ENCODE measurements at regions not wholly inside any gene's neighbourhood (a gene's known extent, or its start where the extent isn't known, plus 50 kb on each side); places are given as distances from the start of the nearest gene placed in this dataset.

DNA sequence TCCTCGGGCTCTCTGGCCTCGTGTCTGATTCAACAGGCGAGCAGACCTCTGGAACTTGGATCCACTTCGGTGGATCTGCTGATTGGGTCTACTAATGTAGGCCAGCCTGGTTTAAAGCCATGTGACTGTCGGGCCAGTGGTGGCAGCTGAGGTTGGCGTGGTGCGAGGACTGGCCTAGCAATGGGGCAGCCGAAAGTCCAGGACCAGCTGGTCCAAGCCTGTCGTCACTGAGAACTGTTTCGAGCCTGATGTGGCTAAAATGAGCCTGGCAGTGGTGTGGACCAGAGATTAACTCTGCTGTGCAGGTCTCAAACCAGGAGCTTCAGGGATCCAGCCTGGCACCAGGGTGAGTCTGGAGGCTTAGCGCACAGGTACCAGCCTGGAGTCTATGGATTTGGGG is 56.4 kb upstream of the ROBO1 start:
- Histone ChIP-seq H3K27me3 (ENCODE audit: control insufficient read depth in 2 of 2, insufficient read depth in 2 of 2, low read length in 2 of 2) (no peaks in the 10 kb centered on the region), H3K27ac (ENCODE audit: low read depth in 2 of 2, low read length in 2 of 2) (no peak overlapping the region), H3K36me3 (ENCODE audit: control insufficient read depth in 2 of 2, insufficient read depth in 2 of 2, low read length in 2 of 2) (no peaks in the 10 kb centered on the region), H3K4me3 (ENCODE audit: low read length in 2 of 2) (no peak overlapping the region), H3K9ac (ENCODE audit: low read depth in 1 of 2, low read length in 2 of 2) (no peak overlapping the region), H3K4me1 (ENCODE audit: control insufficient read depth in 2 of 2, insufficient read depth in 2 of 2, low read length in 2 of 2) (no peaks in the 10 kb centered on the region), H3K9me3 (ENCODE audit: control insufficient read depth in 2 of 2, low read length in 2 of 2) (peaks cover 0 to 2% of the 10 kb centered on the region in 2 donors)

DNA sequence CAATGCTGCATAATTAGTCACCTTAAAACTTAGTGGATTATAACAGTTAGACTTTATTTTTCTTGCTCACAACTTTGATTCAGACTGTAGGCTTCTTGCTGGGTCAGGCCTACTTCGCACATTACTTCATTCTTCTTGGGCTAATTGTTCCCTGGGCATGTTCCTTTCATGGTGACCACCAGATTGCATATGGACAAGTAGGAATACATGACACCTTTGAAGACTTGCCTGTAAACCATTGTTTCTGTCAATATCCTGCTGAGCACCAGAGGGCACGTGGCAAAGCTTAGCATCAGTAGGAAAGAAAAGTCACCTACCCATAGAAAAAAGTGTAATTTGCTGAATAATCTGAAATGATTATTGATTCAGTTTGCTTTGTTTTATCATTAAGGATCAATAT is 54.3 kb upstream of the ROBO1 start:
- no peaks in the 10 kb centered on the region for H3K27me3 ChIP-seq (ENCODE audit: control insufficient read depth in 2 of 2, insufficient read depth in 2 of 2, low read length in 2 of 2)
- no peak overlapping the region for H3K9ac ChIP-seq (ENCODE audit: low read depth in 1 of 2, low read length in 2 of 2)
- no peaks in the 10 kb centered on the region for H3K4me1 ChIP-seq (ENCODE audit: control insufficient read depth in 2 of 2, insufficient read depth in 2 of 2, low read length in 2 of 2)
- H3K36me3 ChIP-seq (ENCODE audit: control insufficient read depth in 2 of 2, insufficient read depth in 2 of 2, low read length in 2 of 2), result no peaks in the 10 kb centered on the region
- peaks cover 0 to 2% of the 10 kb centered on the region in 2 donors for H3K9me3 ChIP-seq (ENCODE audit: control insufficient read depth in 2 of 2, low read length in 2 of 2)
- H3K27ac ChIP-seq (ENCODE audit: low read depth in 2 of 2, low read length in 2 of 2), result no peak overlapping the region
- no peak overlapping the region for H3K4me3 ChIP-seq (ENCODE audit: low read length in 2 of 2)

DNA sequence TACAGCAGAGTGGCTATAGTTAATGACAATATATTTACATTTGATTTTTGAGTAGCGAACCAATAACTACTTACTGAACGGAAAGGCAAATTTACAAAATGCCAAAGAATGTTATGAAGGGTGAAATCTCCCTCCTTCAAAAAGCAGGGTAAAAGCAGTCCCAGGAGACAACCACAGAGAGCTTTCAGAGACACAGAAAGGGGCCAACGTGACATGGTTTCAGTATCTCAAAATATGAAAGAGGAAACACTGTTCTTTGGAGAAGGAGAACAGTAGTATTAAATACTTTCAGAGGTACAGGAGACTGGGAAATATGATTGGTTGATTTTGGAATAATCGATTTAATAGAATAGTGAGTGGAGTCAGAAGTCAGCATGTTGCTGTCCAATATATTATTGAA is 52.3 kb upstream of the ROBO1 start:
- no peak overlapping the region for H3K9ac ChIP-seq (ENCODE audit: low read depth in 1 of 2, low read length in 2 of 2)
- peaks cover 0 to 5% of the 10 kb centered on the region in 2 donors for H3K9me3 ChIP-seq (ENCODE audit: control insufficient read depth in 2 of 2, low read length in 2 of 2)
- no peaks in the 10 kb centered on the region for H3K27me3 ChIP-seq (ENCODE audit: control insufficient read depth in 2 of 2, insufficient read depth in 2 of 2, low read length in 2 of 2)
- H3K4me1 ChIP-seq (ENCODE audit: control insufficient read depth in 2 of 2, insufficient read depth in 2 of 2, low read length in 2 of 2), result no peaks in the 10 kb centered on the region
- H3K36me3 ChIP-seq (ENCODE audit: control insufficient read depth in 2 of 2, insufficient read depth in 2 of 2, low read length in 2 of 2), result no peaks in the 10 kb centered on the region
- no peak overlapping the region for H3K27ac ChIP-seq (ENCODE audit: low read depth in 2 of 2, low read length in 2 of 2)
- no peak overlapping the region for H3K4me3 ChIP-seq (ENCODE audit: low read length in 2 of 2)

DNA sequence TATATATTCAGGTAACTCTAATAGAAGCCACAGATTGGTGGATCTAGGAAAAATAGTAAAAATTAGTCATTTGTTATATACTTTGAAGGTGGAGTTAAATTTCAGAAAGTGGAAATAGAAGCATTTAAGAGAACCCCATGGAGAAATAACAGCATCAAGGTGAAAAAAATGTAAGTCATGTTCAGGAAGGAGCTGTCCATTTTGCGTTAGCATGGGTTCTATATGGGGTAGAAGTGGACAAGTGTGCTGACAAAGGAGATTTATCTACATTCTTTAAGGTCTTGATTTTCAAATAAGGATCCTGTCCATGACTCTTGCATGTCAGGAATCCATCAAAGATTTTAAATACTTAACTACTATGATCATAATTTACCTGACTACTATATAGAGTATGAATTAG is 50.2 kb upstream of the ROBO1 start:
- Histone ChIP-seq H3K36me3 (ENCODE audit: control insufficient read depth in 2 of 2, insufficient read depth in 2 of 2, low read length in 2 of 2) (no peaks in the 10 kb centered on the region), H3K4me1 (ENCODE audit: control insufficient read depth in 2 of 2, insufficient read depth in 2 of 2, low read length in 2 of 2) (no peaks in the 10 kb centered on the region), H3K9me3 (ENCODE audit: control insufficient read depth in 2 of 2, low read length in 2 of 2) (peaks cover 0 to 3% of the 10 kb centered on the region in 2 donors), H3K4me3 (ENCODE audit: low read length in 2 of 2) (no peak overlapping the region), H3K9ac (ENCODE audit: low read depth in 1 of 2, low read length in 2 of 2) (no peak overlapping the region), H3K27ac (ENCODE audit: low read depth in 2 of 2, low read length in 2 of 2) (no peak overlapping the region), H3K27me3 (ENCODE audit: control insufficient read depth in 2 of 2, insufficient read depth in 2 of 2, low read length in 2 of 2) (no peaks in the 10 kb centered on the region)

All from mucosa of rectum (tissue), 2 donors.